Neural cell (in vitro differentiated cells): ENCODE measurements at regions not wholly inside any gene's neighbourhood (a gene's known extent, or its start where the extent isn't known, plus 50 kb on each side); places are given as distances from the start of the nearest gene placed in this dataset.

Experiments
- H2AFZ ChIP-seq: fragments of 200-600, 300-800 bp; sonication (generic), shearing (Covaris generic); 2 replicates; pipeline ENCODE4 v1.6.0; 2014; ENCODE audit warnings: low read depth, mild to moderate bottlenecking, antibody characterized with exemption, low read length, moderate library complexity
- H3F3A ChIP-seq: fragments of 200-600 bp; shearing (Covaris generic); 2 replicates; pipeline ENCODE4 v1.6.1; 2016; ENCODE audit warnings: mild to moderate bottlenecking, moderate library complexity, mixed read lengths, antibody characterized with exemption, low read length; ENCODE audit not compliant: insufficient read depth, poor library complexity, severe bottlenecking
- H3K27ac ChIP-seq: fragments of 200-600, 300-800 bp; sonication (generic), shearing (Covaris generic); 2 replicates; pipeline ENCODE4 v1.5.1; 2014; ENCODE audit warnings: mild to moderate bottlenecking, low read length, moderate library complexity
- H3K27me3 ChIP-seq: fragments of 300-800, 200-600 bp; sonication (generic), shearing (Covaris generic); 2 replicates; pipeline ENCODE4 v1.6.0; 2014; ENCODE audit warnings: mild to moderate bottlenecking, low read depth, low read length, moderate library complexity; ENCODE audit not compliant: insufficient read depth
- H3K36me3 ChIP-seq: fragments of 300-800, 200-600 bp; sonication (generic), shearing (Covaris generic); 2 replicates; pipeline ENCODE4 v1.5.1; 2014; ENCODE audit warnings: mild to moderate bottlenecking, antibody characterized with exemption, low read length, moderate library complexity; ENCODE audit not compliant: insufficient read depth
- H3K4me2 ChIP-seq: fragments of 300-800, 200-600 bp; sonication (generic), shearing (Covaris generic); 2 replicates; pipeline ENCODE4 v1.6.0; 2014; ENCODE audit warnings: mild to moderate bottlenecking, low read length
- H3K4me3 ChIP-seq: fragments of 300-800, 200-600 bp; sonication (generic), shearing (Covaris generic); 2 replicates; pipeline ENCODE4 v1.5.1; 2014; ENCODE audit warnings: mild to moderate bottlenecking, low read length, moderate library complexity
- H3K79me2 ChIP-seq: fragments of 200-600 bp; shearing (Covaris generic); replicated peaks from 2 replicates; pipeline ENCODE4 v1.6.0; 2014; ENCODE audit warnings: mild to moderate bottlenecking, low read length, moderate library complexity; ENCODE audit not compliant: insufficient read depth
- H3K9ac ChIP-seq: fragments of 300-800, 200-600 bp; sonication (generic), shearing (Covaris generic); 2 replicates; pipeline ENCODE4 v1.6.1; 2016; ENCODE audit warnings: mild to moderate bottlenecking, low read length, mixed read lengths
- H3K9me2 ChIP-seq: fragments of 200-600 bp; shearing (Covaris generic); 2 replicates; pipeline ENCODE4 v1.6.1; 2016; ENCODE audit warnings: mild to moderate bottlenecking, low read length, mixed read lengths; ENCODE audit not compliant: insufficient read depth
- H3K9me3 ChIP-seq: fragments of 200-600, 300-800 bp; sonication (generic), shearing (Covaris generic); 2 replicates; pipeline ENCODE4 v1.6.1; 2016; ENCODE audit warnings: mild to moderate bottlenecking, mixed run types, low read length, moderate library complexity, mixed read lengths
- H4K20me1 ChIP-seq: fragments of 200-600 bp; shearing (Covaris generic); 2 replicates; pipeline ENCODE4 v1.6.1; 2016; ENCODE audit warnings: mild to moderate bottlenecking, mixed run types; ENCODE audit not compliant: insufficient read depth
- CTCF ChIP-seq: fragments of 450-650 bp; IDR thresholded peaks from 2 replicates; pipeline ENCODE4 v1.5.1; 2014; ENCODE audit warnings: antibody characterized with exemption, mild to moderate bottlenecking, moderate library complexity; ENCODE audit not compliant: poor library complexity, severe bottlenecking
- EP300 ChIP-seq: fragments of 450-650 bp; conservative IDR thresholded peaks from 2 replicates; pipeline ENCODE4 v1.6.1; 2014; ENCODE audit warnings: antibody characterized with exemption, mild to moderate bottlenecking, moderate library complexity; ENCODE audit not compliant: poor library complexity, severe bottlenecking
- EZH2 ChIP-seq: fragments of 200-600, 300-800 bp; shearing (Covaris generic), sonication (generic); IDR thresholded peaks from 2 replicates; pipeline ENCODE4 v1.6.1; 2014; ENCODE audit warnings: antibody characterized with exemption, low read length, borderline replicate concordance, mild to moderate bottlenecking; ENCODE audit not compliant: insufficient read depth, poor library complexity, severe bottlenecking
- MXI1 ChIP-seq: fragments of 450-650 bp; conservative IDR thresholded peaks from 2 replicates; pipeline ENCODE4 v1.6.1; 2014; ENCODE audit warnings: antibody characterized with exemption, mild to moderate bottlenecking; ENCODE audit not compliant: poor library complexity, severe bottlenecking
- POLR2AphosphoS5 ChIP-seq: IDR thresholded peaks from 2 replicates; pipeline ENCODE4 v1.6.1; 2012
- RAD21 ChIP-seq: fragments of 450-650 bp; conservative IDR thresholded peaks from 2 replicates; pipeline ENCODE4 v1.6.1; 2014; ENCODE audit warnings: antibody characterized with exemption, mild to moderate bottlenecking, moderate library complexity
- SMC3 ChIP-seq: fragments of 450-650 bp; conservative IDR thresholded peaks from 2 replicates; pipeline ENCODE4 v1.6.1; 2014; ENCODE audit warnings: antibody characterized with exemption, mild to moderate bottlenecking, moderate library complexity; ENCODE audit not compliant: poor library complexity
- TAF1 ChIP-seq: IDR thresholded peaks from 2 replicates; pipeline ENCODE4 v1.6.1; 2012; ENCODE audit warnings: low read depth
- TF ChIP-seq, protein P1 (sequence below): IDR thresholded peaks from 2 replicates; pipeline ENCODE4 v1.6.1; 2012; ENCODE audit warnings: borderline replicate concordance

DNA sequence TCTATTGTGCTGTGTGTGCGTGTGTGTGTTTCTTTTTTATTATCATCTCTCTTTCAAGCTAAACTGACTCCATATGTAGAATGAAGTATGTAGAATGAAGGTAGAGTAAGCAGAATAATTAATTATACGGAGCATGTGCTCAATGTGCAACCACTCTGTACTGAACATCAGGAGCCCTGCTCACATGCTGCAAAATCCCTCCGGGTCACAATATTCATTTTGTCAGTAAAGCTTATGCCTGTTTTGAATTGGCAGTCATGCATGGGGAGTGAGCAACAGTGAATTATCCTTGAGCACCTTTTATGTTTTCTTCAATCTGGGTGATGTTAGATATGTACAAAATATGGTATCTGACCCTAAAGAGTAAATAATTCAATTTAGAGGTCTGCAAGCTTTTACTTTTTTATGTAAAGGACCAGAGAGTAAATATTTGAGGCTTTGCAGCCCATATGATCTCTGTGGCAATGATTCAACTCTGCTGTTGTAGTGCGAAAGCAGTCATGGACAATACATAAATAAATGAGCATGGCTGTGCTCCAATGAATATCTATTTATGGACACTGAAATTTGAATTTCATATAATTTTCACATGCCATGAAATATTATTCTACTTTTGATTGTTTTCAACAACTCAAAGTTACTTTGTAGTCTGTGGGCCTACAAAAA lies 199.9 kb downstream of the VGLL3 start:
- Histone ChIP-seq H3K9me2 (no peaks in the 10 kb centered on the region), H3K36me3 (no peaks in the 10 kb centered on the region), H3K4me2 (no peak overlapping the region), H3K27me3 (no peaks in the 10 kb centered on the region), H4K20me1 (no peaks in the 10 kb centered on the region), H3K27ac (no peak overlapping the region), H2AFZ (no peak overlapping the region), H3K9ac (no peak overlapping the region), H3K4me3 (no peak overlapping the region), H3F3A (no peaks in the 10 kb centered on the region), H3K9me3 (no peaks in the 10 kb centered on the region), H3K79me2 (no peaks in the 10 kb centered on the region)
- TF ChIP-seq TAF1 (no peak), EP300 (no peak), CTCF (no peak), POLR2AphosphoS5 (no peak), SMC3 (no peak), MXI1 (no peak), EZH2 (no peak), RAD21 (no peak)
- TF ChIP-seq, protein P1, sequence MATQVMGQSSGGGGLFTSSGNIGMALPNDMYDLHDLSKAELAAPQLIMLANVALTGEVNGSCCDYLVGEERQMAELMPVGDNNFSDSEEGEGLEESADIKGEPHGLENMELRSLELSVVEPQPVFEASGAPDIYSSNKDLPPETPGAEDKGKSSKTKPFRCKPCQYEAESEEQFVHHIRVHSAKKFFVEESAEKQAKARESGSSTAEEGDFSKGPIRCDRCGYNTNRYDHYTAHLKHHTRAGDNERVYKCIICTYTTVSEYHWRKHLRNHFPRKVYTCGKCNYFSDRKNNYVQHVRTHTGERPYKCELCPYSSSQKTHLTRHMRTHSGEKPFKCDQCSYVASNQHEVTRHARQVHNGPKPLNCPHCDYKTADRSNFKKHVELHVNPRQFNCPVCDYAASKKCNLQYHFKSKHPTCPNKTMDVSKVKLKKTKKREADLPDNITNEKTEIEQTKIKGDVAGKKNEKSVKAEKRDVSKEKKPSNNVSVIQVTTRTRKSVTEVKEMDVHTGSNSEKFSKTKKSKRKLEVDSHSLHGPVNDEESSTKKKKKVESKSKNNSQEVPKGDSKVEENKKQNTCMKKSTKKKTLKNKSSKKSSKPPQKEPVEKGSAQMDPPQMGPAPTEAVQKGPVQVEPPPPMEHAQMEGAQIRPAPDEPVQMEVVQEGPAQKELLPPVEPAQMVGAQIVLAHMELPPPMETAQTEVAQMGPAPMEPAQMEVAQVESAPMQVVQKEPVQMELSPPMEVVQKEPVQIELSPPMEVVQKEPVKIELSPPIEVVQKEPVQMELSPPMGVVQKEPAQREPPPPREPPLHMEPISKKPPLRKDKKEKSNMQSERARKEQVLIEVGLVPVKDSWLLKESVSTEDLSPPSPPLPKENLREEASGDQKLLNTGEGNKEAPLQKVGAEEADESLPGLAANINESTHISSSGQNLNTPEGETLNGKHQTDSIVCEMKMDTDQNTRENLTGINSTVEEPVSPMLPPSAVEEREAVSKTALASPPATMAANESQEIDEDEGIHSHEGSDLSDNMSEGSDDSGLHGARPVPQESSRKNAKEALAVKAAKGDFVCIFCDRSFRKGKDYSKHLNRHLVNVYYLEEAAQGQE = no peak

- H3F3A ChIP-seq = no peaks in the 10 kb centered on the region
These were observed 202.6 kb downstream of the VGLL3 start for GRCh38 chr3:86788371-86788770.

More at GRCh38 chr3:86788371-86788770, 202.6 kb downstream of the VGLL3 start:
- Histone ChIP-seq H3K36me3 (no peaks in the 10 kb centered on the region), H2AFZ (no peak overlapping the region), H3K27ac (no peak overlapping the region), H3K4me2 (no peak overlapping the region), H3K9me2 (no peaks in the 10 kb centered on the region), H3K9ac (no peak overlapping the region), H3K4me3 (no peak overlapping the region), H3K9me3 (no peaks in the 10 kb centered on the region), H3K27me3 (no peaks in the 10 kb centered on the region), H4K20me1 (no peaks in the 10 kb centered on the region), H3K79me2 (no peaks in the 10 kb centered on the region)
- TF ChIP-seq RAD21 = no peak
- no peak for TF ChIP-seq CTCF
- TF ChIP-seq EP300 = no peak
- no peak for TF ChIP-seq EZH2
- TF ChIP-seq TAF1 = no peak
- no peak for TF ChIP-seq MXI1
- TF ChIP-seq, protein P1 = no peak
- TF ChIP-seq SMC3 = no peak
- no peak for TF ChIP-seq POLR2AphosphoS5
